ENCODE measurements at regions not wholly inside any gene's neighbourhood (a gene's known extent, or its start where the extent isn't known, plus 50 kb on each side); places are given as distances from the start of the nearest gene placed in this dataset.

DNA sequence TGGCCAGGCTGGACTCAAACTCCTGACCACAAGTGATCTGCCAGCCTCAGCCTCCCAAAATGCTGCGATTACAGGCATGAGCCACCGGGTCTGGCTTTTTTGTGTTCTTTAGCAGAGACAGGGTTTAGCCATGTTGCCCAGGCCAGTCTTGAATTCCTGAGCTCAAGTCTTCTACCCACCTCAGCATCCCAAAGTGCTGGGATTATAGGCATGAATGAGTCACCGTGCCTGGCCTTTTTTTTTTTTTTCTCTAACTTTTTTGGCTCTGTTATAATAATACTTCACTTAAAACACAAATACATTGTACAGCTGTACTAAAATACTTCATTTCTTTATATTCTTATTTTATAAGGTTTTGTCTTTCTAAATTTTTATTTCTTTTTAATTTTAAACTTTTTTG lies 599.5 kb upstream of the PCDH9 start:
- TF ChIP-seq CTCF (IDR thresholded peaks at IDR 0.05) (no peak), POLR2AphosphoS5 (IDR thresholded peaks at IDR 0.05; ENCODE audit: low read depth, low read length) (no peak), YY1 (IDR thresholded peaks at IDR 0.05; ENCODE audit: low read depth) (no peak), USF1 (IDR thresholded peaks at IDR 0.05; ENCODE audit: borderline replicate concordance, low read depth) (no peak), EP300 (IDR thresholded peaks at IDR 0.05; ENCODE audit: borderline replicate concordance in 1 of 2, low read depth in 1 of 2, low read length in 1 of 2) (no peak), USF2 (IDR thresholded peaks at IDR 0.05; ENCODE audit: borderline replicate concordance, low read depth, low read length) (no peak), RAD21 (IDR thresholded peaks at IDR 0.05; ENCODE audit: low read length) (no peak), SMC3 (IDR thresholded peaks at IDR 0.05; ENCODE audit: low read depth, low read length) (no peak), JUND (IDR thresholded peaks at IDR 0.05) (no peak), TEAD4 (IDR thresholded peaks at IDR 0.05; ENCODE audit: borderline replicate concordance, insufficient read depth) (no peak), GATA2 (CRISPR knock-in tag; IDR thresholded peaks at IDR 0.05) (no peak)

Measured in SK-N-SH (cell line).